ENCODE measurements at regions not wholly inside any gene's neighbourhood (a gene's known extent, or its start where the extent isn't known, plus 50 kb on each side); places are given as distances from the start of the nearest gene placed in this dataset.
"Not testable (repeated sequence)": the region's sequence is repeated elsewhere in the genome, so short reads cannot be mapped to it uniquely, and the experiment has no call there.

DNA sequence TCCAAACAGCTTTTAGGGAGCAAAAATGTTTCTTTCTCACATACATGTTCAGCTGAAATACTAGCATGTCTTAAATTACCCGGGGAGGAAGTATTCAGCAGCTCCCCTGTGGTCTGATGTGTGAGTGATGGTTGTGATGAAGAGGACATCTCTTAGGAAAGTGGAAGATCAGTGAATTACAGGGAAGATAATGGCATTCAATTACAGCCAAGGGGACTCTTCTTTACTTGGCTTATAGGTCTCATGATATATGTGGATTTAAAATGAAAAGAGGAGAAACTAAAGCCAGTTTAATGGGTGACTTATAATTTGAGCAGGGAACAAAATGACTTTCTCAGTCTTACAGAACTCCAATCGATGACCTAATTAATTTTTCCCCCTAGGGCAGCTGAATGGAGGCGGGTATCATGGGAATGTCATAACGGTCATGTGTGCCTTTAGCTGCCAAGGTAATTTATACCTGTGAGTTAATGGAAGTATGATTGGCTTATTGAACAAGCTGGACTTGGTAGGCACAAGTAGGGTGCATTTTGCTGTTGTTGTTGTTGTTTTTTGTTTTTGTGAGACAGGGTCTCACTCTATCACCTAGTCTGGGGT is 198.8 kb downstream of the HIPK3 start:
- no peak for DNase-seq

- DNase-seq, result no peak
Measured at GRCh38 chr11:33454264-33454663, 197.1 kb downstream of the HIPK3 start.

GRCh38 chr11:33452836-33453624 is 195.8 kb downstream of the HIPK3 start:
- DNase-seq, result no peak

GRCh38 chr11:33451364-33451763 is 194.2 kb downstream of the HIPK3 start:
- no peak for DNase-seq

GRCh38 chr11:33449798-33450197 is 192.6 kb downstream of the HIPK3 start:
- DNase-seq, result no peak

GRCh38 chr11:33448461-33449130 is 191.4 kb downstream of the HIPK3 start:
- DNase-seq, result no peak

- DNase-seq, result no peak
Measured at GRCh38 chr11:33445761-33446161, 188.6 kb downstream of the HIPK3 start.

GRCh38 chr11:33444835-33445594 is 187.8 kb downstream of the HIPK3 start:
- no peak for DNase-seq

DNA sequence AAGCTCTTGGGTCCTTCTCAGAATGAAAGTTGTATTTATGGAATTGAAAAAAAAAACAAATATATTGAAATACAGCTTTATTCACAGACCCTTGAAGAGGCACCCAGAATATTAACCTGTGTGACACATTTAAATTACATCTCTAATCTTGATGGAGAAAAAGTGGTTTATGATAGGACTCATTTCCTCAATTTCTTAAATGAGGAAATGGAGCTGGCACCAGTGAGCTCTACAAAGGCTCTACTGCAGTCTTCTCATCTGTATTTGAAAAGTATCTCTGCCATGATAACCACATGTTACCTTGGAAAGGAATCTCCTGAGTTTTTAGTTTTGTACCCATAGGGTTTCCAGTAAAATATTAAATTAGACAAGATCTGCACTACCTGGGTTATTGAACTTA is 186.5 kb downstream of the HIPK3 start:
- no peak for DNase-seq

GRCh38 chr11:33438301-33438700 is 181.1 kb downstream of the HIPK3 start:
- DNase-seq, result no peak

DNA sequence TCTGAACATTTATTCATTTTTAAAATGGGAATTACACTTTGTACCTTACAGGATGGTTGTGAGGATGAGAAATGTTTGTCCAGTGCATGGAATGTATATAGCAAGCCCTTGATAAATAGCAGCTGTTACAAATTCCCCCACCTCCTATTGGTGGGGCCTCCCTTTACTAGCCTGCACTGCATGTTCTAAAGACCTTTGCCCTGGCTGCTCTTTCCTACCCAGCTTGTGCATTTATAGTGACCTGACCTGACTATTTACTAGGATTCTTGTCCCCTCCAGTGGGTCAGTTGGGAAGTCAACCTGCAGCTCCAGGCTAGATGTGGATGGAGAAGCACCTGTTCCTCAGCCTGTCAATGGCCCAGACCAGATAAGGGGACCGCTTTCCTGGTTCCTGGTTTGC is 180.3 kb downstream of the HIPK3 start:
- DNase-seq, result no peak

DNA sequence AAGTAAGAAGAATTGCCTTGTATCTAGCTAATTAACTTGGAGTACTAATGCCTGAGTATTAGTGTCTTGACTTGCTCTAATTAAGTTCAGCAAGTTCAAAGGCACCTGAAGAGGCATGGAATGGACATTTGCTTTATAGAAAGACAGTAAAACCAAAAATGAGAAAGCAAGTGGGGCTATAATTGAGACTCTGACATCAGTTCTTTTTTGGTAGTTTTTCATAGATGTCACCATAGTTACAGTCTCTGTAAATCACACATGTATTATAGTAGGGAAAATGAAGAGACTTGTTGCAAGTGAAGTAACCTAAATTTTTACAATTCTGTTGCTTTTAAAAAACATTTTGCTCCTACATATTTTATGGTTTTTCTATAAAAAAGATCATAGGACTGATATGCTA is 178.0 kb downstream of the HIPK3 start:
- DNase-seq, result no peak

DNA sequence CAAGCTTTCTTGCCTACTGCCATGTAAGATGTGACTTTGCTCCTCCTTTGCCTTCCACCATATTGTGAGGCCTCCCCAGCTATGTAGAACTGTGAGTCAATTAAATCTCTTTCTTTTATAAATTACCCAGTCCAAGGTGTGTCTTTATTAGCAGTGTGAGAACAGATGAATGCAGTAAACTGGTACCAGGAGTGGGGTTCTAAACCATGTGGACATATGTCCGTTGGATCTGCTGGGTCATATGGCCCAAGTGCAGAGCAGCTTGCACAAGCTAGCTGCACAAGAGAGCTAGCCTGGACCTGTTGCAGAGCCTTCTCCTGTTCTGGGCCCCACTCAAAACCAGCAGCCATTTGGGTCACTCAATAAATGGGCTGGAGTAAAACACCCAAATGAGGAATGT is 177.1 kb downstream of the HIPK3 start:
- DNase-seq, result no peak

DNA sequence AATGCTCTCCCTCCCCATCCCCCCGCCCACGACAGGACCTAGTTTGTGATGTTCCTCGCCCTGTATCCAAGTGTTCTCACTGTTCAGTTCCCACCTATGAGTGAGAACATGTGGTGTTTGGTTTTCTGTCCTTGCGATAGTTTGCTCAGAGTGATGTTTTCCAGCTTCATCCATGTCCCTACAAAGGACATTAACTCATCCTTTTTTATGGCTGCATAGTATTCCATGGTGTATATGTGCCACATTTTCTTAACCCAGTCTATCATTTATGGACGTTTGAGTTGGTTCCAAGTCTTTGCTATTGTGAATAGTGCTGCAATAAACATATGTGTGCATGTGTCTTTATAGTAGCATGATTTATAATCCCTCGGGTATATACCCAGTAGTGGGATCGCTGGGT is 171.3 kb downstream of the HIPK3 start:
- not testable (repeated sequence) for DNase-seq

DNA sequence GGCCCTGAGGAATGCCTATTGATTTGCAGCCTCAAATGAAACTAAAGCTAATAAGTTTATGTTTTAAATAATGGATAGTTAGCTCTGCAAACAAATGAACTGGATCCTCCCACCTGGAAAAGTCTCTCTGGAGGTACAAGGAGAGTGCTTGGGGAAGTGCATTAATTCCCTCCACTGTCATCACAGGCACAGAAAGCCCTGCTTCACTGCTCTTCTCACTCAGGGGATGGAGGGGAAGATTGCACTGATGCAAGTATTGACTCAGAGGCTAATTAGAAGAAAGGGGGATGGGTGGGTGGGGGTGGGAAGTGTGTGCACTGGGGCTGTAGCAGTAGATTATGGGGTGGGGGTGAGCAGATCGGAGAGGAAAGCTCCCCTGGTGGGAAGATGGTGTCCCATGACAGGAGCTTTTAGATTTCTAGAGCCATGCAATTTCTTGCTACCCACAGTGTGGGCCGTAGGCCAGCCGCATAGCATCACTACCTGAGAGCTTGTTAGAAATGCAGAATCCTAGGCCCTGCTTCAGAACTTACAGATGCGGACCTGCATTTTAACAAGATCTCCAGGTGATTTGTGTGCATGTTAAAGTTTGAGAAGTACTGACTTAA is 163.9 kb downstream of the HIPK3 start:
- DNase-seq, result no peak

DNA sequence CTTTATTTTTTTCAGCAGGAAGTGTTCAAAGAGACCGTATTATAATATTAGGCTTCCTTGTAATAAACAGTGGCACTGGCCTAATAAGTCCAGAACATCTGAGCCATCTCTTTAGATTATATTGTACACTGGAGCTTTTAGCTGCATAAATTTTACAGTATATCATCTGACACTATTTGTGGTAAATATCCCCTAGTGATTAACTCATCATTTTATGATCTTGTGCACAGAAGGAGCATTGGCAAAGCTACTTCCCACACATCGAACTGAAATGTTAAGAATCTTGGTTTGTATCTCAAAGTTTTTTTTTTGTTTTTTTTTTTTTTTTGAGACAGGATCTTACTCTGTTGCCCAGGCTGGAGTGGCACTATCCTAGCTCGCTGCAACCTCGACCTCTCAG is 162.7 kb downstream of the HIPK3 start:
- DNase-seq, result no peak

DNA sequence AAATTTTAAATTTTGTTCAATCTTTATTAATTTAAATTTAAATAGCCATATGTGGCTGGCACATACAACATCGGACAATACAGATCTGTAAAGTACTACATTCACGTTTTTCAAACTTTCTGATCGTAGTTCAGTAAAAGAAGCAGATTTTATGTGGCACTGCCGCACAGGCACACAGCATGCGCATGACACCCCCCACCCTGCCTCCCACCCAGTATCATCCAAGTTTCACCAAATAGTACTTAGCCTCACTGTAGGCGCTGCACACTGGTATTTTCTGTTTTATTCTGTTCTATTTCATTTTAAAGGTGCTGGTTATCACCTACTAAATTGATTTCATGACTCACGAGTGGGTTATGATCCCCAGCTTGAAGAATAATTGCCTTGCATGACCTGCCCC is 159.9 kb downstream of the HIPK3 start:
- DNase-seq, result no peak

- DNase-seq, result no peak
Measured at GRCh38 chr11:33413301-33413700, 156.1 kb downstream of the HIPK3 start.

DNA sequence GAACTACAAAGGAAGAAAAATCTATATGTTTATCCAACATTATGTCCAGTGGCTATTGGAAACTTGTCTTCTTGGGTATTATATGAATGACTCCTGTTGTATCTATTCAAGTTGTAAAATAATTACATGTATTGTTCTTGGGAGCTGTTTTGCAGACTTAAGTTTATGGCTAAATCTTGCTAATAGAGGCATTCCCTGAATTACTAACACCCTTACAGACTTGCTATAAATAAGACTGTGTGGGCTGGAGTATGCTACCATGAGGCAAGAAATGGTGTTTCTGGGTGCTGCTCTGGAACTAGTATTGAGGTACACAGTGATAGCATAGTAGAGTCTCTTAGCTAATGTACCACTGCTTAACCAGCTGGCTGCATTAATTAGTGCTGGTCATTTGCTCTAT is 155.1 kb downstream of the HIPK3 start:
- DNase-seq, result no peak

DNA sequence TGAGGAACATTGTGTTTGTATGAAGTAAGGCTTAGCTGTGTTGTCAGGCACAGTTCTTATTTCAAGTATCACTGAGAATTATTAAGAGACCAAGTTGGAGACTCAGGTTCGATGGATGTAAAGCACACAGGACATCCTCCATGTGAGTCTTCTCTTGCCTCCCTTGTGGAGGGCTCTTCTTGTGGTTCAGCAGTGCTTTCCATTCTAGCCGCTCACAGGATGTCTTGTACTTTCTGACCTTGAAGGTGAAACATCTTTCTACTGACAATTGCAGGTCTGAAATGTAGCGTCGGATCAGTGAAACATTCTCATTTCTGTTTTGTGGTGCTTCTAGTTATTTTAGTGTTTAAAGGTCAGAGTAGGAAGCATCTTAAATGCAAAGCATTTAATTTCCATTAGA is 154.6 kb downstream of the HIPK3 start:
- DNase-seq, result no peak

GRCh38 chr11:33410086-33410765 is 153.0 kb downstream of the HIPK3 start:
- DNase-seq, result no peak

All from GDM1 (cell line).